Left renal pelvis (tissue), 4 donors: ENCODE measurements at regions not wholly inside any gene's neighbourhood (a gene's known extent, or its start where the extent isn't known, plus 50 kb on each side); places are given as distances from the start of the nearest gene placed in this dataset.
"Not testable (repeated sequence)": the region's sequence is repeated elsewhere in the genome, so short reads cannot be mapped to it uniquely, and the experiment has no call there.

Experiments
- DNase-seq, 4 donors: peaks; one replicate each; pipeline ENCODE4 v3.0.0-alpha.2; 2013; ENCODE audit warnings: low read depth in 4 of 4, low spot score in 3 of 4

- DNase-seq: no peak
Observed at GRCh38 chr10:60623627-60624026, 154.7 kb upstream of the CDK1 start.

GRCh38 chr10:60621018-60621417 is 157.3 kb upstream of the CDK1 start:
- no peak for DNase-seq

DNA sequence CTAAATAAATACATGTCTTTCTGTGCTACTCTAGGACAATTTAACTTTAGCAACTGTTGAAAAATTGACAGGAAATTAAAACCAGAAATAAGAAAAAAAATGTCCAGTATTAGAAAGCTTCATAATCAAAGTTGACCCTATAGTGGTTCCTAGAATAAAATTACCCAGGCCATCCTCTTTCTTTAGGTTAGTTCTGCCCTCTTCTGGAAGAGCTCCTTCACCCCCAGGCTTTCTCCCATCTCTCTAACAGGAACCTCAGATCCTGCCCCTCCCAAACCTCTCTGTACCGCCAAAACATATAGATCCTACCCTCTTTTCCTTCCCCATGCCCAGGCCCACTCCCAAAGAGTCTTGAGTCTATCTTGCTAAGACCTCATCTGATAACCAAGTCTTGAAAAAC is 159.4 kb upstream of the CDK1 start:
- no peak for DNase-seq

DNA sequence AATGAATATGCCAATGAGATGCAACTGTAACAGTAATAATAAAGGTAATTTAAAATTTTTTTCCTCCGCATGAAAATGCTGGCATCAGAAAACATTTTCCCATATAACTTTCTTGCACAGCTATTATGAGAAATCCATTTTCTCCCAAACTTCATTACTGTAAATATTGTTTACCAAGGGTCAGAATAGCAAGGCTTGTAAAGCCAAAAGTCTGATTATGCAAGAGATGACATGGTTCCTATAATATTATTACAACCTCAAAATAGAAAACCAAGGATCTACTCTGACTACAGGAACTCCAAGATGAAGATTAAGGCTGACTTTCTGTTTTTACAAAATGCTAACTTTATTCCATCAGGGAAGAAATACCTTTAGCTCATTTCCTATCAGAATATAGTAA is 162.7 kb upstream of the CDK1 start:
- no peak for DNase-seq

DNA sequence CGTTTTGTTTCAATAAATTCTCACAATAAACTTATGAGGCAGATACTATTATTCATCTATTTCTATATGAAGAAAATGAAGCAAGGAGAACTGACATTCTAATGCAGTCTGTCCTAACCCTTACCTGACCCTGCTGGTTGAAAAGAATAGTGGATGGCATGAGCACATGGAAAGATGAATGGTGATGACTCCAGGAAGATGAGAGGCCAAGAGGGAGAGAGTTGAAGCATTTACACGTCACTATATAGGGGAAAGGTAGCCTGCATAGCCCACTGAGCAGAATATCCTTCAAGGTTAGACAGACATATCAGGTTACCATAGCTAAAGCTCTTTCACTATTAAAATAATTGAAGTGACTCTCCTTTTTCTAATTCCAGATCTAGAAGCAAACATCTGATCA is 163.9 kb upstream of the CDK1 start:
- DNase-seq: no peak

DNA sequence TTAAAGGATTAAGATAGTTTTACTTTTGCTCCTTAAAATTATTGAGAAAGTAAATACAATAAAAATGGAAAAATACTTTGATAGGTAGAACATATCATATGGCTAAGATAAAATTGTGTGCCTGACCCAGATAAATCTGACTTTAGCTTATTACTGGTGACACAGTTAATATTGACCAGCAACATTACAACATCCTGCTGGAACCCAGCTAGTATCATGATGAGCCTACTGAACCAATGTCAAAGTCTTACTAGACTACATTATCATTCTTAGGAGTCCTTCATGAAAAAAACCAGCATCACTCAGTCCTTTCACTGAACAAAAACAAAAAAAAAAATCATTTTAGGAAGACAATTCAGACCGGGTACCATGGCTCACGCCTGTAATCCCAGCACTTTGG is 164.8 kb upstream of the CDK1 start:
- DNase-seq: no peak

- no peak for DNase-seq
Observed at GRCh38 chr10:60611291-60611747, 167.0 kb upstream of the CDK1 start.

DNA sequence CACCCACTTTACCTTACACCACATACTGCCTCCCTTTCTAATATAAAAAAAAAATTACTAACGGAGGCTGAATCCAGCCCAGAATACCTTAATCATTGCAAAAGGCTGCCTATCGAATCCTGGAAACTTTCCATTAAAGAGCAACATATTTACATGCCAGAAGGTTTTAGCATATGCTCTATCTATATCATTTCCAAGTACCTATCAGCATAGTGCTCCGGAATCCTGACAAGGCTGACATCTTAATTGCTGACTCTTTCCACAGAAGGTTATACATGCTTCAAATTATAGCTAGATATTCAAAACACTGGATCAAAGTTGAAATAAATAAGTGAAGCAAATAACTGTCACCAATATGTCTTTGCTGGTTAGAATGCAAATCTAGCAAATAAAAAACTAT is 170.9 kb upstream of the CDK1 start:
- no peak for DNase-seq

DNA sequence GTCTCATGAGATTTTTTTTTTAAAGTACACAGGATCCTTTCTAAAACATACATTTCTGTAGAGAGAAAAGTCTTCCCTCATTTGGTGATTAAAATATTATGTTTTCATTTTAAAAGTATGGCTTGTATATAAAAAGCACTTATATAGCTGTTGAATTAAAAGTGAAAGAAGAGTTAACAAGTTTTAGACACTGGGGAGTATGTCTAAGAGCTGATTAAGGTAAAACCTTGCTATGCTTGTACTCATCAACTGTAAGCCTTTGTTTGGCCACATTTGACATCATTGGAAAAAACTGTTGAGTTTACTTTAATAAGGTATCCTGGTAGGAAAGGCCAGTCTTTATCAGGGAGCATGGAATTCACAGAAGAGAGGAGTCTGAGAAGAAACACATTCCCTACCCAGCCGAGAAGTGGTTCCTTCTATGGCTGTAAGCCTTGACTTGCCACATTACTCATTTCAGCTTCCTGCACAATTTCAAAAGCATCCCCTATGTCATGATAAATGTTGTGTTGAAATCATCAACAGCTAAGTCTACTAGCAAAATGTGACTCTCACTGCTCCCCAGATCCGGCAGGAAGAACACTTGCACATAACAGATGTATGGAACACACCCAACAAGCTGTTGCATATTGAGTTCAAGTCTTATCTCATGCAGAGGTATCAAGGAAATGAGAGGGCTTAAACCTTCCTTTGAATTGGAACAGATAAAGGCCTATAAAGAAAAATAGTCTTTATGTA is 171.8 kb upstream of the CDK1 start:
- DNase-seq: no peak

GRCh38 chr10:60605476-60605875 is 172.8 kb upstream of the CDK1 start:
- no peak for DNase-seq

DNA sequence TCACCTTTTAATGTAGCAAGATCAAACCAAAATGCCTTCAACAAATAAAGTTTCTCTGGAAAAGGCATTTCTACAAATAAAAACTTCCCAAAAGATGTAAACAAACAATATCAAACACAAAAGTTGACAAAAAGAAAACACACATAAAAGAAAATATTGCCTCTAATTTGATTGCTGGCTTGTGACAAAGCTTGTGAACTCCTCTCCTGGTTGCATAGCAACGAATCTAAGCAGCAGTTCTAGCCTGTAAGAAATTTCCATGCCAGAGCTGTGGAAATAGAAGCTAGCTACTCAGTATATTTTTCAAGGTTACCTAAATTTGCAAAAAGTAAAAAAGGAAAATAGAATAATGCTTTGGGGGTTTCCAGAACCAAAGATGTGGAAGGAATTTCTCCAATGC is 173.9 kb upstream of the CDK1 start:
- peak in 2 of 4 donors; percentile 12 to 19 for DNase-seq

DNA sequence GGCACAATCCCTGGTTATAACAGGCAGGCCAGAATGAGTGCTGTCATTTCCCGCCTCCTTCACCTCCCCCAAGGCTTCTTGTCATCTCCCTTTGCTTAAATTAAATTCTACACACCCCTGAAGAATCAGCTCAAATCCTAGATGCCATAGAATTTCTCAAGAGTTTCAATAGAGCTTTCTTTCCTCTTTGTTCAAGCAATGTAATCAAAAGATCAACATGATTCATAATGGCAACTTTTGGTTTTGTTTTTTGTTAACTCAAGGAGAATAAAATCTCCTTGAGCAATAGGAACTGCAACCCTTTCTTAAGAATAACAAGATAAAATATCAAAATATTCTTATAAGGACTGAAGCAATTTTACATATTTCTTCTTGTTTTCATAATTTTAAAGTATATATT is 180.8 kb upstream of the CDK1 start:
- no peak for DNase-seq

- no peak for DNase-seq
Observed at GRCh38 chr10:60595852-60596251, 182.4 kb upstream of the CDK1 start.

GRCh38 chr10:60594476-60595051 is 183.7 kb upstream of the CDK1 start:
- no peak for DNase-seq

- no peak for DNase-seq
Observed at GRCh38 chr10:60591119-60591518, 187.2 kb upstream of the CDK1 start.

DNA sequence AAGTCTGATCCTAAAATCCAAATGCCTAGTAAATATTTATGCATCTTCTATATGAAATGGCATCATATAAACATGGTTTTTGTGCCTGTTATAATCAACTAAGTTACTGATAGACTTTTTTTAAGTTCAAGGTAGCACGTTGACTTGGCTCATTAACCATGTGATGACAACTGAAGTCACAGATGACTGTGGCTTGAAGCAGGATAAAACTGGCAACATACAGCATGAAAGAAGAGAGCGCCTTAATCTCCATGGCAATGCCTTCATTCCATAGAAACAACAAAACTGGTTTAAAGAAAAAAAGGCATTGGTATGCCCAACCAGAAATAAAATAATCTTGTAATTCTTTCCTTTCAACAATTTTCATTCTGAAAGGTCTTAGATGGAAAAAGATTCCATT is 188.9 kb upstream of the CDK1 start:
- DNase-seq: no peak

DNA sequence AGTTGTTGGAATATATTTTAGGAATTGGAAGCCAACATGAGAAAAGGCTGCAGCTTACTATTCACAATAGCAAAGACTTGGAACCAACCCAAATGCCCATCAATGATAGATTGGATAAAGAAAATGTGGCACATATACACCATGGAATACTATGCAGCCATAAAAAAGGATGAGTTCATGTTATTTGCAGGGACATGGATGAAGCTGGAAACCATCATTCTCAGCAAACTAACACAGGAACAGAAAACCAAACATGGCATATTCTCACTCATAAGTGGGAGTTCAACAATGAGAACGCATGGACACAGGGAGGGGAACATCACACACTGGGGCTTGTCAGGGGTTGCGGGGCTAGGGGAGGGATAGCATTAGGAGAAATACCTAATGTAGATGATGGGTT is 192.1 kb upstream of the ANK3 start:
- not testable (repeated sequence) for DNase-seq

DNA sequence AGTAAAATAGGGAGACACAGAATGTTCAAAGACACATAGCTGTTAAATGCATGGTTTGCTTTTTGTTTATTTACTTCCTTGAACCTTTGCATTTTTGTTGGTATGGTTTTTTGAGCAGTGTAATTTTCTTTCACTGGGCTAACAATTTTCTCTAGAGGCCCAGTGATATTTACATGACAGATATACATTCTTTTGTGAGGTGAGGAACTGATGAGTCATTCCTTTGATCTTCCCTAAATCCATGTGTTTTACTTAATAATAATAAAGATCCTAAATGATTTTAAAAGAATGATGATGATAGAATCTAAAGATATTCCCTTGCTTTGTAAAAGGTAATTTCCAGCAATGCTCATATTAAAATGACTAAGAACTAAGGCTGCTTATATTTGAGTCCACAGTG is 188.5 kb upstream of the ANK3 start:
- no peak for DNase-seq

DNA sequence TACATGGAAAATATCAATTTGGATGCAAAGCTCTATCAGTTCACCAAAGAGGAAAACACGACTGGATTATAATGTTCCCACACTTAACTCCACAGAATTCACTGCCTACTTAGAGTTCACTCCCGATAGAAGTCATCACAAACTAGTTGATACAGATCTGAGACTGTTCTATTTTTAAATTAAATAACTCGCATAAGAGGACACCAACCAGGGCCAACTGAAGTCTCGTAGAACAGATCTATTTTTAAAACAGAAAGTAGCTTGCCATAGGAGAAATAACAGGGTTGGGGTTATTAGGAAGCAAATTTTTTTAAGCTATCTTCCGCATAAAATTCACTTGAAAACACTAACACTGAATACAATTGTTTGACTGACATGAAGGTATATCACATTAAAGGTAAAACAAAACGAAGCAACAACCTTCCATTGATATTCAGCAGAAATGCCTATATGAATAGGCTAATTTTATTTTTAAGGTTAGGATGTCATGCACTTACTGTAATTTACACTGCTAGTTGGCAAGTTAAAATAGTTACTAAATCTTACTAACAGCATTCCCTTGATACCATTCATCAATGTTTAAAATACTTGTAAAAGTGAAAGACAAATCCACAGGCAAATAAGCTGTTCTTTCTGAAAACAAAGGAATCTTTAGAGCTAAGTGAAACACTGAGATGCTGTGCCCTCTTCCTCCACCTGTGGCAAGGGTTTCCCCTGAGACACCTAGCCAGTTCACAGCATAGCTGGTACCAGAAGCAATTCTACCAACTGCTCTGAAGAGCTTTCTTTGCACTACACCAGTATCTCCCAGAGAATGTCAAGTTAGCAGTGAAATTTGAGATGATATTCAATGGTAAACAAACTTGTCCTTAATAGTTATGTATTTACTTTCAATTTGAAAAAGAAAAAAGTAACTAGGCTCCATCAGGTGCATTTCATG is 186.7 kb upstream of the ANK3 start:
- no peak for DNase-seq

DNA sequence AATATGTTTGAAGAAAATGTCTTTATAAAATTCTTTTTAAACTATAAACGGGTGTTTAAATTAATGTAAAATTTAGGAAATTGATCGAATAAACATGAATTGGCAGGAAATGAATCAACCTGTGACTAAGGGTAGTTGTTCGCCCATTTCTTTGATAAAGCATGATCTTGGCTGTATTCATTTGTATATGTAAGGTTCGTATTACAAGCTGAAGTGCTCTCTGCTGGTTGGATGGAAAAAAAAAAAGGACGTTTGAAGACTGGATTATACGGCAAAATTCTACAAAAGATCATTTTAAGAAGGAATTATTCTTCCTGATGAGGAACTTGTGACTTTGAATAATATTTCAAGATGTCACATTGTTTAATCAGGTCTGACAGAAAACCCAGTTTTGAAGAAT is 185.4 kb upstream of the ANK3 start:
- no peak for DNase-seq

DNA sequence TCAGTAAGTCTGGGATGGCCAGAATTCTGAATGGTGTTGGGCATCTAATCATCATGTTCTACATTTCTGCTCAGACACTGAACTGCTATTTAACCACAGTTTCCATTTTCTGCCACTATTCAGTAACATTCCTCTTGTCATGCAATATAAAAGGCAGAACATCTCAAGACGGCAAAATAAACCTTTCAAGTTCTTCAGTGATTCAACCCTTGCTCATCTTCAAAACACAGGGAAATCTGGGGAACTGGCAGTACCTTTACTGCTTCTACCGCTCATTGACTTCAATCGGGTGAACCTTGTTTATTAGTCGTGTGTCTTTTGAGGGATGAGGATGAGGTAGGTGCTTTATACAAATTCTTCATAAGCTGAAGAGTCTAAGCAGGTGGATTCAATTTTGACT is 184.7 kb upstream of the ANK3 start:
- DNase-seq: no peak

- DNase-seq: peak; percentile 22 to 60 (median 38)
Observed at GRCh38 chr10:60573336-60573735, 183.7 kb upstream of the ANK3 start.
